Right lung (tissue), 2 donors: ENCODE measurements at regions not wholly inside any gene's neighbourhood (a gene's known extent, or its start where the extent isn't known, plus 50 kb on each side); places are given as distances from the start of the nearest gene placed in this dataset.

Experiments used
- DNase-seq, 2 donors: peaks; one replicate each; pipeline ENCODE4 v3.0.0-alpha.2; 2013

DNA sequence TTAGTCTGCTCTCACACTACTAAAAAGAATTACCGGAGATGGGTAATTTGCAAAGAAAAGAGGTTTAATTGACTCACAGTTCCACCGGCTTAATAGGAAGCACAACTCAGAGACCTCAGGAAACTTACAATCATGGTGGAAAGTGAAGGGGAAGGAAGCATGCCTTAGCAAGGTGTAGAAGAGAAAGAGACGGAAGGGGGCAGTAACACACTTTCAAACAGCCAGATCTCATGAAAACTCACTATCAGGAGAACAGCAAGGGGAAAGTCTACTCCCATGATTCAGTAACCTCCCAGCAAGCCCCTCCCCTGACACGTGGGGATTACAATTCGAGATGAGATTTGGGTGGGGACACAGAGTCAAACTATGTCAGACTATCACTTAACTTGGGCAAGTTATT, 236.6 kb upstream of the ANO3 start:
- no peak for DNase-seq

DNA sequence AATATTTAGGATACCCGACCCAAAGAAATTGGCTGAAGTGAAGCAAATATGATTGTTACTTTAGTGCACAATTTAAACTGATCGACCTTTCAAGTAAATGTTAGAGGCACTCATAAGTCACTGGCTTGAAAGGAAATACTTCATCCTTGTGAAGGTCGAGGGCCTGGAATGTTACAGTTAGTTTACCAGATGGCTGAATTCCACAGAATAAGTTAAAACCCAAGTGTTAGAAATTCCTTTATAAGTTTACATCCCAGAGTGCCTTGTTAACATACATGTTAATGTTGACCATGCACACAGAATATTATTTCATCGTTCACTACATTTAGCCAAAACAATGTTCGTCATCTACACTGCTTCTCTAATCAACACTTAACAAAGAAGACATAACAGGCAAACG, 235.5 kb upstream of the ANO3 start:
- DNase-seq = no peak

DNA sequence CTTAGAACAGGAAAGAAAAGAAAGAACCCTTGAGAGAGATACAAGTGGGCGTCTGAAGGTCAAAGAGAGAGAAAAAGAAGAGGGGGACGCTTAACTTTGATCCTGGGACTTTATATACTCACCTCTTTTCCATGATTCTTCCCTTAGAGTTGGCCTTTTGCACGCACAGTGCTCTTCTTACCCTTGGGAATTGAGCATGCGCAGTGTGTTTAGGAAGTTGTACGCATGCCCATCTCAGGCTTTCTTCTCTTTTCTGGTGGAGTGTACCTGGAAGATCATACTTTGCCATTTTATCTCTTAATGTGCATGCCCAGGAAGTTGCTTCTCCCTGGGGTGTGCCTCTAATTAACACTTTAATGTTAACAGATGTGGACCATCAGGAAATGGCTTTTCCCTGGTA, 229.6 kb upstream of the ANO3 start:
- no peak for DNase-seq

DNA sequence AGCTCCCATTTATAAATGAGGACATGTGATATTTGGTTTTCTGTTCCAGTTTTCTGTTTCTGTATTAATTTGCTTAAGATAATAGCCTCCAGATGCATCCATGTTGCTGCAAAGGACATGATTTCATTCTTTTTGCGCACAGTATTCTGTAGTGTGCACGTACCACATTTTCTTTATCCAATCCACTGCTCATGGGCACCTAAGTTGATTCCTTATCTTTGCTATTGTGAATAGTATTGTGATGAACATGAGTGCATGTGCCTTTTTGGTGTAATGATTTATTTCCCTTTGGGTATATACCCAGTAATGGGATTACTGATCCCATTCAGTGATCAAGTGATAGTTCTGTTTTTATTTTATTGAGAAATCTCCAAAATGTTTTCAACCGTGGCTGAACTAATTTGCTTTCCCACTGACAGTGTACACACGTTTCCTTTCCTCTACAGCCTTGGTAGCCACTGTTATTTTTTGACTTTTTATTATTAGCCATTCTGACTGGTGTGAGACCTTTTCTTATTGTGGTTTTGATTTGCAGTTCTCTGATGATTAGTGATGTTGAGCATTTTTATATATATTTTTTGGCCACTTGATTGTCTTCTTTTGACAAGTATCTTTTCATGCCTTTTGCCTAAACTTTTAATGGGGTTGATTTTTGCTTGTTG, 226.0 kb upstream of the ANO3 start:
- DNase-seq = no peak

DNA sequence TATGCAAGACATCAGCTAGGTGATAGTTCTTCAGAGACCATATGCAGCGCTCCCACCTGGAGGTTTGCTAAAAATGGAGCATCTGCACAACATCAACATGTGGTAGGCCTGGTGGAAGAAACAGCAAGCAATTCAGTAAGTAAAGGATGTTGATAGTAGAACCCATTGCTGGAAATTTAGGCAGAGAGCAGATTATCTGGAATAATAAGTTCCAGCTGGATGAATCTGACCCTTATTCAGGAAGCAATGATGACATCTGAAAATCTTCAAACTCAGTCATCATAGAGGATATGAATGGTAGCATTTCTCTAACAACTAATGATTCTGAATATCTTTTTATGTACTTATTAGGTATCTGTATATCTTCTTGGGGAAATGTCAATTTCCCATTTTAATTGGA, 225.2 kb upstream of the ANO3 start:
- DNase-seq = no peak

DNA sequence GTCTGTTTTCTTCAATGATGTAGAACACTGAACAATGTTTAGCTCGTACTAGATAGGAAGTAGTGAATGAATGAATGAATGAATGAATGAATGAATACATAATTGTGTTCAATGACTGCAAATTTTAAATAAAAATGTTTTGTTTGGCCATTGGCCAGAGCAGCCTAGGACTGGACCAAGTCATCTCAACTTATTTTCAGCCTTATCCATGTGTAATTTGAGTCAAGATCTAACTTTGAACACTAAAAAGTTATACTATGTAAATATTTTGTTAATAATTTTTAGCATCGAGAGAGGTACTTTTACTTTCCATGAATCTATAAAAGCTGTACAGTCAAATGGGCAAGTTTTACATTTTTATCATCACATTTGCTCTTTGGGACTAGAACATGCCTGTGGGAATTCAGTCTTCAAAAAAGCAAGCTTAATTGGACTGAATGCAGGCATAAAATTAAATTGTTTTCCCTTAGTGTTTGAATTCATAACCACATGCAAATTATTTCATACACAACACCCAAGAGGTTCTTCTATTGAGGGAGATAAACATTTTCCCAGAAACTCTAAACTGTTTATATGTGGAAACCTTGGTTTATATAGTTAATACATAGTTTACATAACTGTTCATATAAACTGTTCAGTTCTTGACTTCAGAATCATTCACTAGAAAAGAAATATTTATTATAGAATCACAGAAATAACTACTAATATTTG, 222.1 kb upstream of the ANO3 start:
- DNase-seq = no peak

DNA sequence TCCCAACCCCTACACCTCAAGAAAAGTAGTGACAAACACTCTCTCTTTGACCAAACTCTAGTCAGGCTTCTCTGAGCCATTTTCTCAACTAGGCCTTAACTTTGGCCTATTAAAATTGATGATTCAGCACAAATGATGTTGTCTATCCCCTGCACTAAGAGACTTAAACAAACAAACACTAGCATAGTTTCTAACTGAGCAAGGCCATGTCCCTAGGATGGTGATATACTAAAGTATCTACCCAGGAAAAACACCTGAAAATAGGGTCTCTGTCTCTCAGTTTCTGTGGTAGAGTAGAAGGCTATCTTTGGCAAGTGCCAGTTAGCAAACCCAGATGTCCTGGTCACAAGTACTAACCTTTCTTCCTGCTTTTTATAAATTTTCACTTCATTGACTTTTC, 219.7 kb upstream of the ANO3 start:
- no peak for DNase-seq

DNA sequence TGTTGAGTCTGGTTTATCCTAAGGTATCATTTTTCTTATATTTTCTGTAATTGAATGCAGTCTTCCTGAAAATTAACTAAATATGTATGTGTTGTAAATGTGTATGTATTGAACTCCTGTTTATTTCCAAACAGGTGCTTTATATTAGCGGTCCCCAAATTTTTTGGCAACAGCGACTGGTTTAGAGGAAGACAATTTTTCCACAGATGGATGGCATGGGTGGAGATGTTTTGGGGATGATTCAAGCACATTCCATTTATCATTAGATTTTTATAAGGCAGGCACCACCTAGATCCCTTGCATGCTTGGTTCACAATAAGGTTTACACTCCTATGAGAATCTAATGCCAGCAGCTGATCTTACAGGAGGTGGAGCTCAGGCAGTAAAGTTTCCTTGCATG, 210.5 kb upstream of the ANO3 start:
- no peak for DNase-seq

DNA sequence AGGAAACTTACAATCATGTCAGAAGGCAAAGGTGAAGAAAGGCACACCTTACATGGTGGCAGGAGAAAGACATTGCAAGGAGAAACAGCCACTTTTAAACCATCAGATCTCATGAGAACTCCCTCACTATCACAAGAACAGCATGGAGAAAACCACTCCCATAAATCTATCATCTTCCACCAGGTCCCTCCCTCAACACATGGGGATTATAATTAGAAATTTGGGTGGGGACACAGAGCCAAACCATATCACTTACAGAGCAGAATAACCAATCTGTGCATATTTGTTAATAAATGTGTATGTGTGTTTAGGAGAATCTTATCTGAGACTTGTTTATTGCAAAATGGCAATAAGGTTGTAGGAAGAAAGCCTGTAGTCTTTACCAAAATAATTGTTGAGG, 205.2 kb upstream of the ANO3 start:
- DNase-seq = no peak

DNA sequence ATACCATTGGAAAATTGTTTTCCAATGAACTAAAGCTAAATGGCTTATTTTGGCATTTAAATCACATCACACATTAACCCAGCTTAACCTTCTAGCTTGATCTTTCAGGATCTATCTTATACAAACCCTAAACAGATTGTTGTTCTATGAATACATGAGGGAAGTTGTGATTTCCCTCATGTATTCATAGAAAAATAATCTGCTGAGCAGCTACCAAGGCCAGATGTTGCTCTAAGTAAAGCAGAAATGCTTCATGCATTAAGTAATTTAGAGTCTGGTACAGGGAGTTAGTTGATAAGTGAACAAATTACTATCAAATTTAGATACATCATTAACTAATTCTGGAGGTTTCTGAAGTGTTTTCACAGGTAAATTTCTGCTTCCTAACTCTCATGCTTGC, 204.6 kb upstream of the ANO3 start:
- no peak for DNase-seq

DNA sequence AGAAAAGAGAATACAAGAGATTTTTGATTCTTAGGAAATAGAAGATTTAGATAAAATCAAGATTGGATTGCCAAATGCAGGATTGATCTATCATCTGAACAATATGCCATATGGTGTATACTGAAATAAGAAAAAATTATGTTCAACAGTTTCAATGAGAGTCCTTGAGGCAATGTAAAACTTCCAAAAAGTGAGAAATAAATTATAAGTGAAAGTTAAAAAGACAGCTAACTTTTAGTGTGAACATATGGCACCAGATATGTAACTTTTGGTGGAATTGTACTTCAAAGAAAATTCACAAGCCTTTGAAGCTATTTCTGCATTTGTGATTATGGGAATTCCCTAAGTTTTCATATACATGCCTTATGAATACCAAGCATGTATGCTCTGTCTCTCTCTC, 200.5 kb upstream of the ANO3 start:
- DNase-seq = no peak

DNA sequence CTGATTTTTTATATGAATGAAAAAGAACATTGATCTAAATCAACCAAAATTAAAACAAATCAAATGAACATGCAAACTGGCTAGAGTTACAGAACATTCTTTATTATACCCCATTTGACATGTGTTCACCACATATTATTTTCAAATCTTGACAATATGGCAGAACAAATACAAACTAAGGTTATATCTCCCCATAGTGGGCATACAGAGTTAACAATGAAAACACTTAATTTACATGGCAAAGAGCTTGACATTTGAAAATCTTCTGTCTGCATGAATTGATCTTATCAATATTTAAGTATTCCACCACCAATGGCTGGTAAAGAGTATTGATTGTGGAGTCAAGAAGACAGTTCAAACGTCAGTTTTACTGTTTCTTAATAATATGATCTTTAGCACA, 197.9 kb upstream of the ANO3 start:
- no peak for DNase-seq

DNA sequence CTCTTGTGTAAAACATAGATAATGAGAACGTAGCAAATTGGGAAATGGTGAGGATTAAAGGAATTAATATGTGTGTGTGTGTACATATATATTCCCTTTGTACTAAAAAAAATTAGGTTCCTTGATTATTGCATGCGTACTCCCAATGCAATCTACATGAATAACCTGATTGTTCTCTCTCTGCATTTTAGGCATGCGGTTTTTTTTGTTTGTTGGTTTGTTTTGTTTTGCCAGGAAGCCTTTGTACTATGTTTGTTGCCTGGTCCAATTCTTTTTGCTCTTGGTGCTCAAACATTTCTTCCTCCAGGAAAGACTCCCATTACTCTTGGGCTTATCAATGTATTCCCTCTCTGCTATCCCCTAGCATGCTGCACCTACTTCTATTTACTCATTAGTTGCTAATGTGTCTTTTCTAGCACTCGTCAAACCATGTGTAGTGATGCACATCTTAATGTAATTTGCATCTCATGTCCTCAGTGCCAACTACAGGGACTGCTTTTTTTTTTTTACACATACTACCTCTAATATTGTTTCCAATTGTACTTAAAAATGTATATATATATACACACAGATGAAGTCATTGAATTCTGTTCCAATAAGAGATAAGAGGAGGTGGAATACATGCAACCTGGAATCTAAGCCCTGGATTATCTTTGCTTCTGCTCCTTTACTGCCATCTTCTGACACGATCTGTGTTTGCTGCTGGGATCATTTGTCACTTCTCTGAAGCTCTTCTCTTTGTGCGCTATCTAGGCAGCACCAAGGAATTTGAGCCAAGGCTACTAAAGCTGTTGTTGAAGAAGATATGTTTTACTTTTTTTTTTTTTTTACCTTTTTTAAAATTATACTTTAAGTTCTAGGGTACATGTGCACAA, 197.2 kb upstream of the ANO3 start:
- DNase-seq = no peak

DNA sequence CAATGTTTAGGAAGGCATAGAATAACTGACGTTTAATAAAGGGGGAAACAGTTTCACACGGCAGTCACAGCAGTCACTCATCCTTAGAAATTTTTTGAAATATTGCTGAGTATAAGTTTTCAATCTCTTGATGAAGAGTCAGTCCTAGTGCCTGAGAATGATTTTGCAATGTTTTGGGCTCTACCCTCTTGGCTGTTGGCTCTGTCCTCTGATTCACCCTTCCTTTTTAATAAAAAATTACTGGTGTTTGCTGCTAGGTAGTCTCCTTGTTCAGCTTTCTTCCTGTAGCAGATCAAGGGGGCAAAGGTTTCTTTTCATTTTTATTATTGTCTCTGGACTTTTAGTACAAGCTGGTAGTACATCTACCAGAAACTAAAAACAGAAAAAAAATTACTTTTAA, 194.3 kb upstream of the ANO3 start:
- no peak for DNase-seq

DNA sequence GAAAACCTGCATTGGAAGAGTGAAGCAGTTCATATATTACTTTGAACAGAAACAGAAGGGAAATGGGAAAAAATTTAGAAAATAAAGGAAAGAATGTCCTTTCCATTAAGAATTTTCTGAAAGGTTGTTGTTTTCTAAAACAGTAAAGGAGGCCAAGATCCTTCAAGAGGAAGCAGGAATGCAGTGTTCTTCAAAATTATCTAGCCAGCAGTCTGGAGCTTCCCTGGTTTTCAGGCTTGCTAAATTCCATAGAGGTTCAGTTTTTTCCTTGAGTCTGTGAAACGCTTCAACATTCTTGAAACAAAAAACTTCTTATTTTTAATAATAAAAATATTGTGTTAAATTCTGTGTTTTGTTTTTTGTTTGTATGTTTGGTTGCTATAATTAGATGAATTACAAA, 189.0 kb upstream of the ANO3 start:
- no peak for DNase-seq

DNA sequence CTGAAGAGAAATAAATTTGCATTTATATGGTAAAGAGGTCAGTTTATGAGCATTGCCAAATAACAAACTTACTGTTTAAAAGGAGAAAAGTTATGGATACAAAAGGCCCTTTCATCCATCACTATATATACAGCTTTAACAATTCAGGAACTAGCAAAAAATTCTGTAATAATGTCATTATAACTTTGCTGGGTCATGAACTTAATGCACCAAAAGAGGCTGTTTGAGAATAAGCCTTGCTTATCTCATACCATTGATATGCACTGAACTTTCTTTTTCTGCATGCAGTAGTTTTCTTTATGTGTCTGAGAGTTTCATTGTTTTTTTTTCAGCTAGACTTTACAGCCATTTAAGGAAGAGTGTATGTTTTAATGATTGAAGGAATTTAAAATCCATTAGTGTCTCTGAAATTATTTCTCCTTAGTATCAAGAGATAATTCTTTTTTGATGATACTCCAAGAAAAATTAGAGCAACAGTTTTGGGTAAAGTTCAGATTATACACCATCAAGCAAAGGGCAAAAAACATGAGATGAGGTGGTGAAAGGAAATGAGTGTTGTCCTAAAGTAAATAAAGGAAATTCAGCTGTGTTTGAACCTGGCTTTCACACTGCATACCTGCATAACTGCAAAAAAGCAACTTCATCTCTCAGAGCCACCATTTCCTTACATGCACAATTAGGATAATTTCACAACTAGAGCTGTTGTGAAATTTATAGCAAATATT, 188.2 kb upstream of the ANO3 start:
- DNase-seq = peak; percentile 31 to 56

DNA sequence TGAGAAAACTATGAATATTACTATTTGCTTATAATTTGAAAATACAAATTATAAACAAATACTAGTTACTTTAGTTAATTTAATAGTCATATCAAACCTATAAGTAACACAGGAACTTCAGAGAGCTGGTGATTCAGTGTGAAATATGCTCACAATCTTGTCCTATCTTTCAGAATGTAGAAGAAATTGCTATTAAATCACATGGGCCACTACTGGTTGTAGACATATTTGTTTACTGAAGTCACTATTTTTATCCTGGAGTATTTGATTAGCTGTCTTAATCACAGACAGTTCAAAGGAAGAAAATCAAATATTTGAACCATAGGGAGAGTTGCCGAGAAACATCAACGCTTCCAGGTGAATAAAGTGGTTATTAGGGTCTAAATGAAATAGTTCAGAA, 187.6 kb upstream of the ANO3 start:
- DNase-seq = no peak

DNA sequence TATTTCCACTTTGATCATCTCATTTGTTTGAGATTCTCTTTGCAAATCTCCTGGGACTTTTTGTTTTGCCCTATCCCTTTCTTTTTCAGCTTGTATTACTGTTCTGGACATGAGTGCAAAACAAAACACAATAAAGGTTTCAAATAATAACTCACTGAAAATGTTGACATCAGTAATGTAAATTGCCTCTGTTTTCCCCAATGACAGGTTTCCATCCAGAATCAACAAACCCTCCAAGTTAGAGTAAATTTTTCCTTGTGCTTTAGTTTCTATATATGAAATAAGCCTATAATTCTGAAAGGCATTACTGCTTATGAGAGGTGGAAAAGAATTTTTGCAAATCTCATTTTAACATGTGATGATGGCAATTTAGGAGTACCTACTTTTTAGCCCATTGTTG, 187.0 kb upstream of the ANO3 start:
- no peak for DNase-seq

DNA sequence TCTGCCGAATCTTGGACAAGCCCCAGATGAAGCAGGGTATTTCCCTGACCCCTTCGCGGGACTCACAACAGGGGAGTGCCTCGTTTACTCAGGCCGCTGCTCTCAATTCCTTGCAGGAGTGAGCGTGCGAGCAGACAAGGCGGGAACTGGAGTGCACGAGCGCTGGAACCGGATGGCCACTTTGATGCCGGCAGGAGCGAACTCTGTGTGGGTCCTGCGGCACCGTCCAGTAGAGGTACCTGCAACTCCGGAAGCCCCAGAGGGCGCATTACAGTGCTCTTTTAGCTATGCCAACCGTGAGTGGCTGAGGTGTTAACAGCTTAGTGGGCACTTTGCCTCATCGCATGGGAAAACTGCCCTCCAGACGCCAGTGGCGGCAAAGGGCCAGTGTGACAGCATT, 182.3 kb upstream of the ANO3 start:
- no peak for DNase-seq

DNA sequence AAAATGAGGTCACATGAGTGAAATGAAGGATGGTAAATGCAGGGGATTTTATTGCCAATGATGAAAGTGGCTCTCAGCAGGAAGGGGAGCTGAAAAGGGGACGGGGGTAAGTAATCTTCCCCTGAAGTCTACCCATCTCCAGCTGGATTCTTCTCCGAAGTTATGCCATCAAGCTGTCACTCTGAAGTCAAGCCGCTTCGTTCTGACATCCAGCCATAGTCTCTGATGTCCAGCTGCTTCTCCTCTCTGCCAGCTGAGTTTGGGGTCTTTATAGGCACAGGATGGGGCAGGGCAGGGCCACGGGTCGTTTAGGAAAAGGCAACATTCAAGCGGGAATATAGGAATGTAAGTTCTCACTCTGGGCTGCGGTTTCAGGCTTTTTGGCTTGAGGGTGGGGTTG, 181.9 kb upstream of the ANO3 start:
- no peak for DNase-seq

DNA sequence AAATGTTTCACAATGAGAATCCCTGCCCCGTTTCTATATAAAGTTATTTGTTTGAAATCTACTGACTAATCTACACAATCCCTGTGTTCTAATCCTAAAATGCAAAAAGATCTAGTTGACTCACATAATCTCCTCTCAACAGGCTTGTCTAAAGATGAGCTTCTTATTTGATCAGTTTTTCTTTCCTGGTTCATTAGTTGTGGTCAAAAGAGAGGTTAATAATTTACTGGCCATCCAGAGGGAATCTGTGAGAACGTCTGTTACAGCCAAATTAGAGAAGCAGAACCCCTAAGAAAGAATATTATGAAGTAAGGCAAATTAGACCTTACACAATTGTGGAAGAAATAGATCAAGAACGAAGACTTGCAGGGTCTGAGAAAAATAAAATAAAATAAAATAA, 173.7 kb upstream of the ANO3 start:
- DNase-seq = no peak

DNA sequence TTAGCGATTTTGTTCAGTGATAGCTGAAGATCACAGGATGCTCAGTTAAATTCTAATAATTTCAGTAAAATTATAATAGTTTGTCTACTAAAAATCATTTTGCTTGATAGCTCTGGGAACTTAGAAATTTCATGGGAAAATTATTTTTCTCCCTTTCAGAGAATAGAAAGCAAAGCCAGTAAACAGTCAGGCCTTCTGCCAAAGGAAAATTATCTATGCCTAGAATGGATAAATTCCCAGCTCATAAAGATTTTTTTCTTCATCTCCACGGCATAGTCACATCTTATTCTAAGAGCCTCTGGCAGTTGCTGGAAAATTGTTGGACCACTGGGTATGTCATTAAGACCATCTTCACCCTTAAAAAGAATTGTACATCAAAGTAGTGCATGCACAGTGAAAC, 169.6 kb upstream of the ANO3 start:
- no peak for DNase-seq
